ENCODE measurements at regions not wholly inside any gene's neighbourhood (a gene's known extent, or its start where the extent isn't known, plus 50 kb on each side); places are given as distances from the start of the nearest gene placed in this dataset.
"Not testable (repeated sequence)": the region's sequence is repeated elsewhere in the genome, so short reads cannot be mapped to it uniquely, and the experiment has no call there.

- no peak for DNase-seq
Measured at GRCh38 chr22:48406161-48406560, 1421.5 kb downstream of the BRD1 start.

- DNase-seq = no peak
Measured at GRCh38 chr22:48405741-48406140, 1421.9 kb downstream of the BRD1 start.

DNA sequence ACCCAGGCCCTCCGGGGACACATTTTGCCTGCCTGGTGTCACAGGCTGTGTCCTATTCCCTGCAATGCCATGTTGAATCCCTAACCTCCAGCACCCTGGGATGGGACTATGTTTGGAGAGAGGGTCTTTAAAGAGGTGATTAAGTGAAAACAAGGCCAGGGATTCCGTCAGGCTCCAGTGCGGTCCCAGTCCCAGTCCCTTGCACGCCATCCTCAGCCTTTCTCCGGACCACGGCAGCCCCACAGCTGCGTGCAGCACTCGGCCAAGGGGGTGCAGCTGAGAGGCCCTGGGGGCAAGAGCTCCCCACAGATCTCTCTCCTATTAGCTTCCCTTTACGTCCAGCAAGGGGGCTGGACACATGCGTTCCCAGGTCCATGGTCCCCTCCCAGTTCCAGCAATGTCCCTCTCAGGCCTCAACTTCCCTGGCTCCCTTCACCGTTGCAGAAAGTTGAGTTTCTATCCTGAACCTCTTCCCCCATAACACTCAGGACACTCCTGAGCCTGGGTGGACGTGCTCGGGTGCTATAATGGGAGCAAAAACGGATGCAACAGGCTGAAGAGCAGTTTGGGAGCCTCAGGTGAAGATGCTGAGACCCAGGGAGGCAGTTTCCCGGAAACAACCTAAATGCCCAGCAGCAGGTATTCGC is 1422.7 kb downstream of the BRD1 start:
- DNase-seq = no peak

GRCh38 chr22:48403521-48404403 is 1423.9 kb downstream of the BRD1 start:
- no peak for DNase-seq

DNA sequence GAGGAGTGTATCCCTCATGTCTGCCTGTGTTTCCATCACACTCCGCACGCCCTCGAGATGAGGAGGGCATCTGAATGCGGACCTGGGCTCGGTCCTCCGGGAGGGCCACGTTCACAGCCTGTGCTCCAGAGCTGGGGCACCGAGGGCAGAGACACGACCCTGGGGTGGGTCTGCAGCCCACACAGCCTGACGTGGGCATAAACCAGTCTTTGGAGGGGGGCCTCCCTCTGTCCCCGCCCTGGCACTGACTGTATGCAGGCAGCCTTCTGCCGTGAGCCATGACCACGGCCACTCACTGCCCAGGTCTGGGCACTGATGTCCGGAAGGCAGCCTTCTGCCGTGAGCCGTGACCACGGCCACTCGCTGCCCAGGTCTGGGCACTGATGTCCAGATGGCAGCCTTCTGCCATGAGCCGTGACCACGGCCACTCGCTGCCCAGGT is 1425.1 kb downstream of the BRD1 start:
- no peak for DNase-seq

- DNase-seq = not testable (repeated sequence)
Measured at GRCh38 chr22:48401523-48401922, 1426.2 kb downstream of the BRD1 start.

GRCh38 chr22:48398181-48398905 is 1429.3 kb downstream of the BRD1 start:
- DNase-seq = no peak

DNA sequence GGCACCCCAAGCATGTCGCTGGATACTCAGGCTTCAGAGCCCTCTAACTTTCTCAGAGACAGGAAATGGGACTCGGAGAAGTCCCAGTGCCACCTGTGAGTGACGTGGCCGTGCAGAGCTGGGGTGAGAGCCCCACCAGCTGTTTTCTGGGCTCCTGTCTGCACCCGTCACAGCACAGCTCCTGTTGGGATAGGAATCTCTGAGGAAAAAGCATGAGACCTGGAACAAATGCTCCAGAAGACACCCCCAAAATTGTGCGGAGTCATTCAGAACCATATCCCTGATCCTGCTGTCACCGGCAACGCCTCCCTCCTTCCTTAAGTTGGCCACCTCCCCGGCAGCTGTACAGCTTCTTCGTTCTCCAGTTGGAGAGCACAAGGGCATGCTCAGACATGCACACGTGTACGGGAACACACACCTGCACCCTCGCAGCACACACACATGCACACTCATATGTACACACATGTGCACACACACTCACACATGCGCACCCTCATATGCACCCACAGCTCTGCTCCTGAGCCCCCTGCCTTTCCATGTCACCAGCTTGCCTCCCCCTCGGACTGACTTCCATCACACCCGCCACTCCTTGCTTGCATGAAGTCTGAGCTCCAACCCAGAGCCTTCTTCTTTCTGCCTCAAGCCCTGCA is 1430.0 kb downstream of the BRD1 start:
- no peak for DNase-seq

GRCh38 chr22:48396785-48397530 is 1430.7 kb downstream of the BRD1 start:
- no peak for DNase-seq

DNA sequence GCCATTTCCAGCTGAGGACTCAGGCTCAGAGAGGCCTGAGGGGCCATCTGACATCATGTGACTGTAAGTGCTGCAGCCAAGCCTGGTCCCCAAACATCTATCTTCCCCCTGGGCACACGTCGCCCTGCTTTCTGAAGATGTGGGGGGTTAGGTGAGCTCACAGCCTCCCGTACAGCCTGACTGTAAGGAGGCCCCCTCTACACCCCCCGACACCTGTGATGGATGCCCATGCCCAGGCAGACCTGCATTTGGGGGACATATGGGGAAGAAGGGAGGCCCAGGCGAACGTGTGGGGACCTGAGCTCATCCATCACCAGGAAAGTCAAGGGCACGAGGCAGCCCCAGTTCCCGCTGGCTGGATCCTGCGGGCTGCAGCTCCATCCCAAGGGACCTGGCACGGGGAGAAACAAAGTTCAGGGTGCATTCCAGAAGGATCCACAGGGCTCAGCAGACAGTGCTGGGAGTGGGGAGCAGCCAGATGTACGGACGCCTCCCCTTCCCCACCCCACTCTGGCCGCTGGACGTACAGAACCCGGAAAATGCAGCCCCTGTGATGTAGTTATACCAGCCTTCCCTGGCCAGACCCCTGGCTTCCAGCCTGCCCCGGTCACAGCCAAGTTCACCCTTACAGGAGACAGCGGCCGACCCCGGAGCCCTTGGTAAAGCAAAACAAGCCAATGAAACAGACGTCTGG is 1431.4 kb downstream of the BRD1 start:
- no peak for DNase-seq

GRCh38 chr22:48395201-48395600 is 1432.5 kb downstream of the BRD1 start:
- no peak for DNase-seq

DNA sequence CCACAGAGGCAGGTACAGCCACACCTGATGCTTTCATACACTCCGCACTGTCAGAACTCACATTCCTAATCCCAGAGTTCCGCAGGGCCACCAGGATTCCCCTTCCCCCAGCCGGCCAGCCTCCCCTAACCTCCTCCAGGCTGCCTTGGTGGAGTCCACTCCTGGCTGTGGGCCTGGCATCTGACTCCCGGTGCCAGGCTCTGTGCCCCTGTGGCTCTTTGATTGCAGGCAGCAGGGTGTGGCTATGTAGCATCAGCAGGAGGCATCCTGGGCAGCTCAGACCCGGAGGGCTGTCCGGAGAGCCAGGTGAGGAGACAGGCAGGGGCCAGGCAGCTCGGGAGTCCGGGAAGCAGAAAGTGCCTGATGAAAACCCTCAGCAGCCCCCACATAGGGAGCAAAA is 1432.9 kb downstream of the BRD1 start:
- DNase-seq = no peak

GRCh38 chr22:48393885-48394284 is 1433.8 kb downstream of the BRD1 start:
- no peak for DNase-seq

GRCh38 chr22:48393041-48393370 is 1434.7 kb downstream of the BRD1 start:
- DNase-seq = no peak

- no peak for DNase-seq
Measured at GRCh38 chr22:48391820-48392219, 1435.9 kb downstream of the BRD1 start.

DNA sequence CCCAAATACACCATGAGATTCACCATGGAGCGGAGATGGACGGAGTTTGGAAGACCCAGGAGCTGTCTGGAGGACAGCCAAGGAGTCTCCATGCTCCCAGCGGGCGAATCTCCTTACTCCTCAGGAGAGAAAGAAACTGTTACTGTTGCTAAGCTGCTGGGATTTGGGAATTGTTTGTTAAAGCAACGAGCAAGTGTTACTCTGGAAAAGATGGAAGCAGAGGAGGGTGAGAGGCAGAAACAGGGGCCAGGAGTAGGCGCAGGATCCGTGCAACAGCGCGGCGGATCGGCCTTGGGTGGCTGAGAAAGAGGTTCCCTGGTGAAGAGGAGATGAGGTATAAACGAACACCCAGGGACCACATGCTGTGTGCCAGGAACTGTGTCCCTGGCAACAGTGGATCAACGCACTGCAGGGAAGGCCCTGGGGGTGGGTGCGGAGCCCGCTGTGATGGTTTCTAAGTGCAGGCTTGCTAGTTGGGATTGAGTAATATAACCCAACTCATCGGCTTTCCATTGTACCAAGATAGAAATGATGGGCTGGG is 1436.4 kb downstream of the BRD1 start:
- no peak for DNase-seq

- DNase-seq = no peak
Measured at GRCh38 chr22:48389916-48390315, 1437.8 kb downstream of the BRD1 start.

- no peak for DNase-seq
Measured at GRCh38 chr22:48382197-48382596, 1445.5 kb downstream of the BRD1 start.

GRCh38 chr22:48380016-48380665 is 1447.5 kb downstream of the BRD1 start:
- DNase-seq = no peak

GRCh38 chr22:48379371-48379770 is 1448.3 kb downstream of the BRD1 start:
- DNase-seq = no peak

GRCh38 chr22:48378673-48379072 is 1449.0 kb downstream of the BRD1 start:
- no peak for DNase-seq

All from activated T-cell treated with anti-CD3 and anti-CD28 coated beads, Interleukin-2, amount 50 U/mL, for 48 hours (primary cell).